K562 (cell line): ENCODE measurements at regions not wholly inside any gene's neighbourhood (a gene's known extent, or its start where the extent isn't known, plus 50 kb on each side); places are given as distances from the start of the nearest gene placed in this dataset.
A peak's percentile ranks its signal among the peaks of the same experiment; 100 is the strongest.

Experiments used
- BRCA1 ChIP-seq, 2 experiments: fragments of 450-650 bp in 1 of 2; sonication (generic) in 1 of 2; formaldehyde crosslinking in 1 of 2; IDR thresholded peaks; 2 replicates each; pipeline versions ENCODE4 v1.5.0 to v1.6.1; 2017 to 2020; ENCODE audit warnings: mild to moderate bottlenecking in 1 of 2, missing genetic modification reagents in 1 of 2
- CBFB ChIP-seq: sonication (generic); formaldehyde crosslinking; IDR thresholded peaks from 2 replicates; pipeline ENCODE4 v1.4.0; 2020; ENCODE audit warnings: mild to moderate bottlenecking, missing genetic modification reagents
- CHD7 ChIP-seq: fragments of 200-600 bp; sonication (generic); IDR thresholded peaks from one replicate; pipeline ENCODE4 v1.6.1; 2012; ENCODE audit warnings: mild to moderate bottlenecking, low read depth, low read length, inconsistent platforms
- HMG20A ChIP-seq: fragments of 450-650 bp; formaldehyde crosslinking; conservative IDR thresholded peaks from 2 replicates; pipeline ENCODE4 v1.4.0; 2020; ENCODE audit warnings: mild to moderate bottlenecking, mixed read lengths
- MCM7 ChIP-seq, 2 experiments: fragments of 450-650 bp; IDR thresholded peaks; 2 replicates each; pipeline ENCODE4 v1.6.1; 2016 to 2018
- MYC ChIP-seq, 2 experiments: fragments of 250-450 bp in 1 of 2; sonication (Bioruptor Pico) in 1 of 2; IDR thresholded peaks; 2 replicates each; pipeline versions ENCODE4 v1.5.1 to v1.6.1; 2012 to 2021; ENCODE audit warnings: low read depth in 2 of 2, borderline replicate concordance in 1 of 2, improper control_type of control experiment in 1 of 2, low read length in 1 of 2, mild to moderate bottlenecking in 1 of 2, moderate library complexity in 1 of 2
- POLR2H ChIP-seq: IDR thresholded peaks from 2 replicates; pipeline ENCODE4 v1.6.1; 2016; ENCODE audit warnings: missing genetic modification characterization, low read depth, mild to moderate bottlenecking, control low read depth, missing compliant biosample characterization, moderate library complexity
- ZBTB7A ChIP-seq: IDR thresholded peaks from 2 replicates; pipeline ENCODE4 v1.6.1; 2011; ENCODE audit warnings: low read depth, mild to moderate bottlenecking, low read length, moderate library complexity, borderline replicate concordance; ENCODE audit not compliant: control insufficient read depth
- ZC3H11A ChIP-seq: IDR thresholded peaks from 2 replicates; pipeline ENCODE4 v1.6.1; 2012; ENCODE audit warnings: low read depth, low read length, improper control_type of control experiment
- TF ChIP-seq, protein P1 (sequence below): fragments of 250-450 bp; sonication (Bioruptor Pico); IDR thresholded peaks from 2 replicates; pipeline ENCODE4 v1.5.0; 2020; ENCODE audit warnings: mild to moderate bottlenecking, borderline replicate concordance

GRCh38 chr6:28838634-28839442 is 84.9 kb downstream of the TRIM27 start (continued):
- TF ChIP-seq CHD7 (no peak), MCM7 (IDR thresholded peaks at IDR 0.05) (no peak), BRCA1 (IDR thresholded peaks at IDR 0.05) (no peak), BRCA1 (CRISPR knock-in tag; IDR thresholded peaks at IDR 0.05) (no peak), MYC (IDR thresholded peaks at IDR 0.05; ENCODE audit: low read depth, low read length) (peak; percentile 80), MYC (CRISPR knock-in tag; IDR thresholded peaks at IDR 0.05; ENCODE audit: borderline replicate concordance, low read depth) (0 out of 2 replicates have a peak, but pooled peaks have one; percentile 17), HMG20A (CRISPR knock-in tag) (no peak), ZBTB7A (peak; percentile 45; the same call in 1 of the 2 replicates), ZC3H11A (no peak), CBFB (CRISPR knock-in tag) (no peak), POLR2H (tag) (peak; percentile 81; the same call in 1 of the 2 replicates)
- TF ChIP-seq, protein P1, sequence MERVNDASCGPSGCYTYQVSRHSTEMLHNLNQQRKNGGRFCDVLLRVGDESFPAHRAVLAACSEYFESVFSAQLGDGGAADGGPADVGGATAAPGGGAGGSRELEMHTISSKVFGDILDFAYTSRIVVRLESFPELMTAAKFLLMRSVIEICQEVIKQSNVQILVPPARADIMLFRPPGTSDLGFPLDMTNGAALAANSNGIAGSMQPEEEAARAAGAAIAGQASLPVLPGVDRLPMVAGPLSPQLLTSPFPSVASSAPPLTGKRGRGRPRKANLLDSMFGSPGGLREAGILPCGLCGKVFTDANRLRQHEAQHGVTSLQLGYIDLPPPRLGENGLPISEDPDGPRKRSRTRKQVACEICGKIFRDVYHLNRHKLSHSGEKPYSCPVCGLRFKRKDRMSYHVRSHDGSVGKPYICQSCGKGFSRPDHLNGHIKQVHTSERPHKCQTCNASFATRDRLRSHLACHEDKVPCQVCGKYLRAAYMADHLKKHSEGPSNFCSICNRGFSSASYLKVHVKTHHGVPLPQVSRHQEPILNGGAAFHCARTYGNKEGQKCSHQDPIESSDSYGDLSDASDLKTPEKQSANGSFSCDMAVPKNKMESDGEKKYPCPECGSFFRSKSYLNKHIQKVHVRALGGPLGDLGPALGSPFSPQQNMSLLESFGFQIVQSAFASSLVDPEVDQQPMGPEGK (CRISPR knock-in tag): no peak
